T-cell (primary cell): ENCODE measurements at regions not wholly inside any gene's neighbourhood (a gene's known extent, or its start where the extent isn't known, plus 50 kb on each side); places are given as distances from the start of the nearest gene placed in this dataset.

Source experiments
- ATAC-seq, 4 experiments: fragments of 200-7000 bp in 3 of 4; fragments of 150-1000 bp in 1 of 4; cut with Tn5 transposase; replicated peaks in 1 of 4; 1 replicate in 3 of 4; 2 replicates in 1 of 4; pipeline ENCODE4 v1.10.0; 2021; ENCODE audit warnings: moderate library complexity in 3 of 4, mild to moderate bottlenecking in 2 of 4, moderate number of reproducible peaks in 1 of 4
- CTCF ChIA-PET, 2 donors: fragments of 300-600 bp; sonication (Branson Sonifier 250); formaldehyde crosslinking; loops; one replicate each; lab custom pipeline; 2022; ENCODE audit warnings: antibody characterized with exemption in 2 of 2; lab: Charles Lee
- POLR2A ChIA-PET, 2 donors: fragments of 300-600 bp; sonication (Branson Sonifier 250); formaldehyde crosslinking; loops; one replicate each; lab custom pipeline; 2022; ENCODE audit warnings: antibody characterized with exemption in 2 of 2; lab: Charles Lee
- DNase-seq, 35 experiments: peaks; one replicate each; pipeline versions ENCODE4 v3.0.0 to v3.0.0-alpha.2; 2013 to 2023
- H3K27ac ChIP-seq: one replicate; pipeline ENCODE4 v1.5.1; 2013; ENCODE audit warnings: low read length
- H3K27me3 ChIP-seq, 2 experiments: replicated peaks in 1 of 2; 1 replicate in 1 of 2; 2 replicates in 1 of 2; pipeline versions ENCODE4 v1.6.1 to v1.7.0; 2013; ENCODE audit warnings: low read length in 1 of 2, mixed read lengths in 1 of 2; ENCODE audit not compliant: control insufficient read depth in 2 of 2, insufficient read depth in 2 of 2; ENCODE audit errors: extremely low read depth in 1 of 2
- H3K36me3 ChIP-seq, 2 donors: 1 replicate in 1 of 2; 2 replicates in 1 of 2; pipeline versions ENCODE4 v1.6.1 to v1.7.0; 2013; ENCODE audit warnings: low read length in 1 of 2; ENCODE audit not compliant: control insufficient read depth in 2 of 2, insufficient read depth in 1 of 2; ENCODE audit errors: extremely low read depth in 1 of 2
- H3K4me1 ChIP-seq, 2 experiments: 1 replicate in 1 of 2; 2 replicates in 1 of 2; pipeline versions ENCODE4 v1.6.1 to v1.7.0; 2013; ENCODE audit warnings: low read length in 2 of 2, mixed read lengths in 1 of 2; ENCODE audit not compliant: insufficient read depth in 2 of 2, control insufficient read depth in 1 of 2; ENCODE audit errors: extremely low read depth in 1 of 2
- H3K4me3 ChIP-seq, 2 donors: 1 replicate in 1 of 2; 2 replicates in 1 of 2; pipeline versions ENCODE4 v1.5.1 to v1.7.0; 2013; ENCODE audit warnings: mild to moderate bottlenecking in 2 of 2, low read length in 1 of 2, moderate library complexity in 1 of 2; ENCODE audit not compliant: control insufficient read depth in 1 of 2; ENCODE audit errors: extremely low read depth in 1 of 2
- H3K9me3 ChIP-seq: 2 replicates; pipeline ENCODE4 v1.7.0; 2013
- H3K27ac Mint-ChIP-seq, 2 donors: one replicate each; pipeline ENCODE4 v1.8.0; 2020 to 2021; ENCODE audit warnings: mild to moderate bottlenecking in 2 of 2, mixed read lengths in 2 of 2
- H3K27me3 Mint-ChIP-seq, 2 donors: one replicate each; pipeline ENCODE4 v1.8.0; 2021 to 2022; ENCODE audit warnings: mixed read lengths in 2 of 2
- H3K36me3 Mint-ChIP-seq: one replicate; pipeline ENCODE4 v1.8.0; 2021; ENCODE audit warnings: mixed read lengths
- H3K4me1 Mint-ChIP-seq, 3 donors: one replicate each; pipeline ENCODE4 v1.8.0; 2020 to 2022; ENCODE audit warnings: mixed read lengths in 3 of 3, mild to moderate bottlenecking in 1 of 3
- H3K4me3 Mint-ChIP-seq, 3 donors: one replicate each; pipeline ENCODE4 v1.8.0; 2020 to 2022; ENCODE audit warnings: mild to moderate bottlenecking in 3 of 3, mixed read lengths in 3 of 3, moderate library complexity in 3 of 3
- H3K9me3 Mint-ChIP-seq, 3 donors: one replicate each; pipeline ENCODE4 v1.8.0; 2020 to 2022; ENCODE audit warnings: mixed read lengths in 3 of 3
- WGBS: methylation state at CpG from one replicate; pipeline ENCODE4 v1.1.5; 2013; ENCODE audit warnings: missing lambda C conversion rate; ENCODE audit not compliant: insufficient coverage; 5-methylcytosine and 5-hydroxymethylcytosine counted together

GRCh38 chr5:118698774-118699173, 289.6 kb downstream of the DTWD2 start:
- no peak overlapping the region for H3K27ac Mint-ChIP-seq
- no peak overlapping the region for H3K4me3 Mint-ChIP-seq
- ChIA-PET POLR2A (no interaction called here), CTCF (interaction anchor here (0.5 to 0.6 kb wide), 2 partner anchors 11 to 453 kb away, joined by 3 read pairs; no protein-coding TSS in a partner anchor)
- no peaks in the 10 kb centered on the region for H3K4me1 Mint-ChIP-seq
- H3K27me3 Mint-ChIP-seq: peaks cover 0 to 8% of the 10 kb centered on the region in 2 donors
- H3K9me3 Mint-ChIP-seq: peaks cover 9 to 13% (median 10%) of the 10 kb centered on the region in 3 donors
- Histone ChIP-seq H3K4me3 (no peak overlapping the region), H3K27me3 (peaks cover 0 to 2% of the 10 kb centered on the region in 2 experiments), H3K27ac (no peak overlapping the region), H3K4me1 (no peaks in the 10 kb centered on the region), H3K9me3 (no peaks in the 10 kb centered on the region), H3K36me3 (no peaks in the 10 kb centered on the region)
- no peak for DNase-seq
- no peaks in the 10 kb centered on the region for H3K36me3 Mint-ChIP-seq
- WGBS: 17% methylated on average over 2 of the region's 2 CpGs
- no peak for ATAC-seq

DNA sequence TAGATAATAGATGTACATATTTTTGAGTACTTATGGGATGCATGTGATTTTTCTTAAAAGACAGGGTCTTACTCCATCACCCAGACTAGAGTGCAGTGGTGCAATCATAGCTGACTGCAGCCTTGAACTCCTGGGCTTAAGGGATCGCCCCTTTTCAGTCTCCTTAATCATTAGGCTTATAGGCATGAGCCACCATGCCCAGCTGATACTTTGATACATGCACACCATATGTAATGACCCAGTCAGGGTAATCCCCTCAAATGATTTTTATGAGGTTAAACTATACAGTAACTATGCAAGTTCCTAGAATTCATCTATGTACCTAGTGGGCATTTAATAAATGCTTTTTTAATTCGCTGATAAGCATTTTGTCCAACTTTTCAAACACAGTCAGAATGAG, 292.3 kb downstream of the DTWD2 start:
- Mint-ChIP-seq H3K27ac (no peak overlapping the region), H3K4me3 (no peak overlapping the region), H3K9me3 (peaks cover 0 to 2% (median 0%) of the 10 kb centered on the region in 3 donors), H3K27me3 (peaks cover 0 to 7% of the 10 kb centered on the region in 2 donors), H3K36me3 (no peaks in the 10 kb centered on the region), H3K4me1 (no peaks in the 10 kb centered on the region)
- H3K4me3 ChIP-seq: no peak overlapping the region
- ChIA-PET CTCF (no interaction called here), POLR2A (no interaction called here)
- ATAC-seq: no peak
- no peak for DNase-seq
- no peak overlapping the region for H3K27ac ChIP-seq
- H3K9me3 ChIP-seq: no peaks in the 10 kb centered on the region
- H3K27me3 ChIP-seq: peaks cover 0 to 2% of the 10 kb centered on the region in 2 experiments
- 40% methylated on average over 1 of the region's 2 CpGs for WGBS
- no peaks in the 10 kb centered on the region for H3K36me3 ChIP-seq
- no peaks in the 10 kb centered on the region for H3K4me1 ChIP-seq

GRCh38 chr5:118692811-118693342, 295.5 kb downstream of the DTWD2 start:
- H3K4me3 Mint-ChIP-seq: no peak overlapping the region
- 82% methylated on average over 3 of the region's 4 CpGs for WGBS

DNA sequence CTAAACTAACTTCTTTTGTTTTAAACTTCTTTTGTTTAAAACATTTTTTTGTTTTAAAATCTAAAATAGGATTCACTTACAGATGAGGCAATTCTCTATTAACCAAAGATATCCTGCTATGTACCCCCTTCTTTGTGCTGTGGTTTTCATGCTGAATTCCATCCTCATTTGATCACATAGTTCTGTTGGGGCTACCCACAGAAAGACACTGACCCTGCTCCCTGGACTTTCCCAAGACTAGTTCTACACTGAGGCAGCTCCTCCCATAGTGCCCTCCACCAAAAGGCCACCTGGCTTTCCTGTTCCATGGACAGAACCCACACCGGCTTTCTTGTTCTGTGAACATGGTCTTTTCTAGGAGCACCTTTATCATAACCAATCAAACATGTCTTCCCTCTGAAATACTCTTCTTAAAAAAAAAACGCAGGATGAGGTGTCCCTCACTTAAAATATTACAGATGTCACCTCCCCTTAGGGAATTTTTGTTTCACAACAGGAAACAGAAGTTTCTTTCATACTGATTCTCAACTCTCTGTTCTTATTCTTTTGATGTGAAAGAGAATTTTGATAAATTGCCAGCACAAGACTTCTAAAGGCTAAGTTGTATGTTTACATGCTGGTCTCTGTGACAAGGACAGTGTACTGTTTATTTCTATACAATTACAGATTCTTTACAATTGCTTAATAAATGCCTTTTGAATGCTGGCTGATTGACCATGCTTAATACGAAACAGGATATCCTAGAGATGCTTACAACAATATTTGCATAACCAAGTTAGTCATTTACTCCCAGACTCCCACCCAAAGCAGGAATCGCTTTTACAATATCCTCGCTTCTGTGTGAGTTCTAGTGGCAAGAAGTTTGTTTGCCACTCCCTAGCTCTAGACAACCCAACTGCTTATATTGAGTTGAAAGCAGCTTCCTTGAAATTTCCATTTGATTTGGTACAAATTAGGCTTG, 300.4 kb downstream of the DTWD2 start:
- 38% methylated on average over 2 of the region's 5 CpGs for WGBS
- ATAC-seq (no peak), DNase-seq (no peak)
- H3K36me3 ChIP-seq: no peaks in the 10 kb centered on the region
- Mint-ChIP-seq H3K4me3 (no peak overlapping the region), H3K9me3 (peaks cover 0 to 8% (median 0%) of the 10 kb centered on the region in 3 donors), H3K27me3 (no peaks in the 10 kb centered on the region), H3K4me1 (no peaks in the 10 kb centered on the region), H3K27ac (no peak overlapping the region), H3K36me3 (no peaks in the 10 kb centered on the region)
- POLR2A ChIA-PET: interaction anchor here in 1 of 2 donors (0.6 kb wide), 1 partner anchor 320 kb away, joined by 5 read pairs; no protein-coding TSS in a partner anchor
- no peaks in the 10 kb centered on the region for H3K4me1 ChIP-seq
- CTCF ChIA-PET: interaction anchor here in 1 of 2 donors (0.7 kb wide), 1 partner anchor 11 kb away, joined by 3 read pairs; no protein-coding TSS in a partner anchor
- H3K27ac ChIP-seq: no peak overlapping the region
- H3K27me3 ChIP-seq: no peaks in the 10 kb centered on the region
- H3K4me3 ChIP-seq: no peak overlapping the region
- no peaks in the 10 kb centered on the region for H3K9me3 ChIP-seq

More at GRCh38 chr5:118692811-118693342, 295.5 kb downstream of the DTWD2 start:
- Histone ChIP-seq H3K27me3 (no peaks in the 10 kb centered on the region), H3K36me3 (no peaks in the 10 kb centered on the region), H3K4me3 (no peak overlapping the region), H3K9me3 (no peaks in the 10 kb centered on the region), H3K27ac (no peak overlapping the region), H3K4me1 (no peaks in the 10 kb centered on the region)
- peaks cover 0 to 7% of the 10 kb centered on the region in 2 donors for H3K27me3 Mint-ChIP-seq
- H3K36me3 Mint-ChIP-seq: no peaks in the 10 kb centered on the region
- ChIA-PET POLR2A (interaction anchor here in 1 of 2 donors (0.5 kb wide), 1 partner anchor 22 kb away, joined by 3 read pairs; no protein-coding TSS in a partner anchor), CTCF (interaction anchor here in 1 of 2 donors (0.8 kb wide), 1 partner anchor 158 kb away, joined by 3 read pairs; no protein-coding TSS in a partner anchor)
- H3K4me1 Mint-ChIP-seq: no peaks in the 10 kb centered on the region
- ATAC-seq: no peak
- no peak overlapping the region for H3K27ac Mint-ChIP-seq
- no peaks in the 10 kb centered on the region for H3K9me3 Mint-ChIP-seq
- DNase-seq: no peak

DNA sequence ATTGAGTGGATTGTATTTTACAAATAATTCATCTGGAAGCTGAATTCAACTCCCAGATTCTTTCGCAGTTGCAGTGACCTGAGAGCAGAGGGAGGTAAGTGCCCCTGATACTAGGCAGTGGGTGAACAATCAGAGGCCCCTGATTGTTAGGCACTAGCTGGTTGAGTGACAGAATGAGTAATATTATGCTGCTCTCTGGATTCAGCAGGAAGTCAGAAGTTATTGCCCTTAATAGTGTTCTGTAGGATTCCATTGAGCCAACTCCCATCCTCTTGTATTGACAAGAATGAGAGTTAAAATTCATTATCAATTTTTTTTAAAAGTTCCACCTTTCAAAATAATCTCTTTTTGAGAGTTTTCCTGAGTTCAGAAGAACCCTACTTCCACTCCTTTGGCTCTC, 301.2 kb downstream of the DTWD2 start:
- no peak for DNase-seq
- no CpG with 5 or more reads among the region's 1 CpG for WGBS
- no peak overlapping the region for H3K27ac Mint-ChIP-seq
- H3K4me1 Mint-ChIP-seq: no peaks in the 10 kb centered on the region
- POLR2A ChIA-PET: interaction anchor here in 1 of 2 donors (0.6 kb wide), 1 partner anchor 319 kb away, joined by 5 read pairs; no protein-coding TSS in a partner anchor
- H3K36me3 Mint-ChIP-seq: no peaks in the 10 kb centered on the region
- H3K36me3 ChIP-seq: no peaks in the 10 kb centered on the region
- CTCF ChIA-PET: interaction anchor here in 1 of 2 donors (0.6 to 0.7 kb wide), 2 partner anchors 12 to 334 kb away, joined by 3 to 4 read pairs; no protein-coding TSS in a partner anchor
- H3K4me3 ChIP-seq: no peak overlapping the region
- H3K4me1 ChIP-seq: no peaks in the 10 kb centered on the region
- H3K27ac ChIP-seq: no peak overlapping the region
- H3K9me3 ChIP-seq: no peaks in the 10 kb centered on the region
- no peak for ATAC-seq
- no peak overlapping the region for H3K4me3 Mint-ChIP-seq
- H3K27me3 ChIP-seq: no peaks in the 10 kb centered on the region
- no peaks in the 10 kb centered on the region for H3K27me3 Mint-ChIP-seq
- H3K9me3 Mint-ChIP-seq: peaks cover 0 to 8% (median 0%) of the 10 kb centered on the region in 3 donors

DNA sequence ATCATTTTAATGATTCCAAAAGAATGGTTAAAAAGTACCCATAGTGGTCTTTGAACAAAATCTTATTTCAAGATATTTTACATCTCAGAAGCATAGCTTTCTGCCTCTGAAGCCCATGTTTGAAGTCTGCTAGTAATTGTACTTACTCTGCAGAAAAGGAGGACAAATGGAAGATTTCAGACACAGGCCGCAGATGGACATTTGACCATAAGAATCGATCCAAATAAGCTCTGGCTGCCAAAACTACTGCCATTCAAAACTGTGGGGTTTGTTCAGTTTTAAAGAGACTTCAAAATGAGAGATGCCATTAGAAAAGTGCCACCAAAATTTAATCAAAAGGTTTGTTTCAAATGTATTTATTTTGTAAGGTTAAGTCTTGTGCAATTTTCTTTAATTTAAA, 306.7 kb downstream of the DTWD2 start:
- no peaks in the 10 kb centered on the region for H3K4me1 ChIP-seq
- Mint-ChIP-seq H3K27me3 (no peaks in the 10 kb centered on the region), H3K9me3 (peaks cover 0 to 8% (median 2%) of the 10 kb centered on the region in 3 donors), H3K27ac (no peak overlapping the region), H3K4me3 (no peak overlapping the region), H3K4me1 (no peaks in the 10 kb centered on the region), H3K36me3 (no peaks in the 10 kb centered on the region)
- H3K4me3 ChIP-seq: no peak overlapping the region
- ATAC-seq (no peak), DNase-seq (no peak)
- H3K36me3 ChIP-seq: no peaks in the 10 kb centered on the region
- WGBS: 92% methylated on average over 2 of the region's 2 CpGs
- POLR2A ChIA-PET: no interaction called here
- no peak overlapping the region for H3K27ac ChIP-seq
- H3K27me3 ChIP-seq: no peaks in the 10 kb centered on the region
- no peaks in the 10 kb centered on the region for H3K9me3 ChIP-seq
- CTCF ChIA-PET: no interaction called here
